GM18502 (cell line): ENCODE measurements at regions not wholly inside any gene's neighbourhood (a gene's known extent, or its start where the extent isn't known, plus 50 kb on each side); places are given as distances from the start of the nearest gene placed in this dataset.

ENCODE experiments used
- ATAC-seq: cut with Tn5 transposase; IDR thresholded peaks from one replicate; pipeline ENCODE4 v1.9.1; 2021; ENCODE audit warnings: mild to moderate bottlenecking; ENCODE audit not compliant: unreplicated experiment, poor library complexity

GRCh38 chr2:88832311-88832991 is 141.0 kb downstream of the RPIA start:
- peak; percentile 41 for ATAC-seq

- ATAC-seq: no peak
These were observed 141.5 kb downstream of the RPIA start for GRCh38 chr2:88832992-88833389.

- no peak for ATAC-seq
These were observed 142.9 kb downstream of the RPIA start for GRCh38 chr2:88834376-88834775.

GRCh38 chr2:88834866-88835265 is 143.4 kb downstream of the RPIA start:
- ATAC-seq: no peak

GRCh38 chr2:88835726-88836125 is 144.3 kb downstream of the RPIA start:
- ATAC-seq: no peak

GRCh38 chr2:88836351-88836750 is 144.9 kb downstream of the RPIA start:
- ATAC-seq: no peak

- no peak for ATAC-seq
These were observed 146.2 kb downstream of the RPIA start for GRCh38 chr2:88837511-88838160.

- peak; percentile 78 for ATAC-seq
These were observed 146.7 kb downstream of the RPIA start for GRCh38 chr2:88838165-88838635.

GRCh38 chr2:88841224-88841929 is 149.9 kb downstream of the RPIA start:
- no peak for ATAC-seq

- no peak for ATAC-seq
These were observed 151.4 kb downstream of the RPIA start for GRCh38 chr2:88842656-88843460.

- ATAC-seq: no peak
These were observed 152.2 kb downstream of the RPIA start for GRCh38 chr2:88843651-88844050.

GRCh38 chr2:88844960-88845359 is 153.5 kb downstream of the RPIA start:
- no peak for ATAC-seq

- ATAC-seq: peak; percentile 84
These were observed 154.5 kb downstream of the RPIA start for GRCh38 chr2:88845772-88846661.

GRCh38 chr2:88852753-88853402 is 161.4 kb downstream of the RPIA start:
- ATAC-seq: no peak

- no peak for ATAC-seq
These were observed 161.9 kb downstream of the RPIA start for GRCh38 chr2:88853403-88853790.

- no peak for ATAC-seq
These were observed 163.1 kb downstream of the RPIA start for GRCh38 chr2:88854528-88854927.

- peak; percentile 44 for ATAC-seq
These were observed 164.3 kb downstream of the RPIA start for GRCh38 chr2:88855620-88856408.

- no peak for ATAC-seq
These were observed 165.1 kb downstream of the RPIA start for GRCh38 chr2:88856409-88857135.
